HepG2 (cell line): ENCODE measurements at regions not wholly inside any gene's neighbourhood (a gene's known extent, or its start where the extent isn't known, plus 50 kb on each side); places are given as distances from the start of the nearest gene placed in this dataset.

Experiments used
- CHCHD3 ChIP-seq: sonication (generic); formaldehyde crosslinking; IDR thresholded peaks from 2 replicates; pipeline ENCODE4 v1.8.0; 2022; ENCODE audit warnings: mild to moderate bottlenecking, missing genetic modification reagents, moderate library complexity
- ELF3 ChIP-seq: IDR thresholded peaks from 2 replicates; pipeline ENCODE4 v1.6.1; 2016; ENCODE audit warnings: missing genetic modification reagents, missing compliant biosample characterization
- ETV6 ChIP-seq: sonication (generic); formaldehyde crosslinking; conservative IDR thresholded peaks from 2 replicates; pipeline ENCODE4 v1.4.0; 2020; ENCODE audit warnings: missing genetic modification reagents
- MED13 ChIP-seq: sonication (generic); formaldehyde crosslinking; IDR thresholded peaks from 2 replicates; pipeline ENCODE4 v1.5.0; 2020; ENCODE audit warnings: missing genetic modification reagents
- MIER2 ChIP-seq: IDR thresholded peaks from 2 replicates; pipeline ENCODE4 v1.6.1; 2016; ENCODE audit warnings: missing biosample characterization, missing genetic modification reagents
- NCOA2 ChIP-seq: sonication (generic); formaldehyde crosslinking; IDR thresholded peaks from 2 replicates; pipeline ENCODE4 v1.8.0; 2022; ENCODE audit warnings: inconsistent platforms
- STAT5B ChIP-seq: sonication (generic); formaldehyde crosslinking; IDR thresholded peaks from 2 replicates; pipeline ENCODE4 v1.4.0; 2020; ENCODE audit warnings: missing genetic modification reagents
- THYN1 ChIP-seq: sonication (generic); formaldehyde crosslinking; IDR thresholded peaks from 2 replicates; pipeline ENCODE4 v1.8.1; 2023; ENCODE audit warnings: low read depth, mild to moderate bottlenecking, moderate library complexity, missing genetic modification reagents, borderline replicate concordance
- YEATS4 ChIP-seq: sonication (generic); formaldehyde crosslinking; IDR thresholded peaks from 2 replicates; pipeline ENCODE4 v1.4.0; 2020; ENCODE audit warnings: missing genetic modification reagents, borderline replicate concordance
- ZFP41 ChIP-seq: sonication (generic); formaldehyde crosslinking; IDR thresholded peaks from 2 replicates; pipeline ENCODE4 v1.4.0; 2020; ENCODE audit warnings: mild to moderate bottlenecking, missing genetic modification reagents, borderline replicate concordance
- ZNF414 ChIP-seq: sonication (generic); formaldehyde crosslinking; IDR thresholded peaks from 2 replicates; pipeline ENCODE4 v1.5.0; 2020; ENCODE audit warnings: missing genetic modification reagents
- ZNF563 ChIP-seq: sonication (generic); formaldehyde crosslinking; IDR thresholded peaks from 2 replicates; pipeline ENCODE4 v1.8.0; 2022; ENCODE audit warnings: mild to moderate bottlenecking, moderate library complexity, missing genetic modification reagents
- ZNF766 ChIP-seq: sonication (generic); formaldehyde crosslinking; IDR thresholded peaks from 2 replicates; pipeline ENCODE4 v1.5.0; 2020; ENCODE audit warnings: missing genetic modification reagents, borderline replicate concordance
- ZNF772 ChIP-seq: sonication (generic); formaldehyde crosslinking; IDR thresholded peaks from 2 replicates; pipeline ENCODE4 v1.5.0; 2020; ENCODE audit warnings: mild to moderate bottlenecking, missing genetic modification reagents
- TF ChIP-seq, protein P1 (sequence below): sonication (generic); formaldehyde crosslinking; IDR thresholded peaks from 2 replicates; pipeline ENCODE4 v1.5.1; 2020; ENCODE audit warnings: missing genetic modification reagents, mild to moderate bottlenecking, borderline replicate concordance
- TF ChIP-seq, protein P2 (sequence below): sonication (generic); formaldehyde crosslinking; IDR thresholded peaks from 2 replicates; pipeline ENCODE4 v1.4.0; 2020; ENCODE audit warnings: missing genetic modification reagents, borderline replicate concordance
- TF ChIP-seq, protein P3 (sequence below): sonication (generic); formaldehyde crosslinking; IDR thresholded peaks from 2 replicates; pipeline ENCODE4 v1.5.1; 2020; ENCODE audit warnings: missing genetic modification reagents, mild to moderate bottlenecking, borderline replicate concordance

DNA sequence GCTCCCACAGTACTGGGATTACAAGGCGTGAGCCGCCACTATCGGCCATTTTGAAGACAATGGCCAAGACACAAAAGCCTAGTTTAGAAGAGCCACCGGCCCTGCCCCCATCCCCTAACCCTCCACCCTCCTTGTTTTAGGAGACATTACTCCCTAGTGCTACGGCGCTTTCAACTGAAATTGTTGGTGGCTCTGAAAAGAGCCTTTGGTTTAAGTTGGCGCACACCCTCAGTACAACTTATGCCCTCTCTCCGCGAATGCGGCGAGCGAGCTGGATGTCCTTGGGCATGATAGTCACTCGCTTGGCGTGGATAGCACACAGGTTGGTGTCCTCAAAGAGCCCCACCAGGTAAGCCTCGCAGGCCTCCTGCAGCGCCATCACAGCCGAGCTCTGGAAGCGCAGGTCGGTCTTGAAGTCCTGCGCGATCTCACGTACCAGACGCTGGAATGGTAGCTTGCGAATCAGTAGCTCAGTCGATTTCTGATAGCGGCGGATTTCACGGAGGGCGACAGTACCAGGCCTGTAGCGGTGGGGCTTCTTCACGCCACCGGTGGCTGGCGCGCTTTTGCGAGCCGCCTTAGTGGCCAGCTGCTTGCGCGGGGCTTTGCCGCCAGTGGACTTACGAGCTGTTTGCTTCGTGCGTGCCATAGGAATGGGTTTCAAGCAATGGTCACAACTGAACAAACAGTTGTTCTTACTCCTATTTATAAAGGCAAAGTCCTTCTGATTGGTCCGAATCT, 114.9 kb upstream of the BTN3A2 start (continued):
- TF ChIP-seq ELF3 (CRISPR knock-in tag), result no peak
- TF ChIP-seq YEATS4 (CRISPR knock-in tag), result peak; percentile 64; the same call in 1 of the 2 replicates
- TF ChIP-seq, protein P1, sequence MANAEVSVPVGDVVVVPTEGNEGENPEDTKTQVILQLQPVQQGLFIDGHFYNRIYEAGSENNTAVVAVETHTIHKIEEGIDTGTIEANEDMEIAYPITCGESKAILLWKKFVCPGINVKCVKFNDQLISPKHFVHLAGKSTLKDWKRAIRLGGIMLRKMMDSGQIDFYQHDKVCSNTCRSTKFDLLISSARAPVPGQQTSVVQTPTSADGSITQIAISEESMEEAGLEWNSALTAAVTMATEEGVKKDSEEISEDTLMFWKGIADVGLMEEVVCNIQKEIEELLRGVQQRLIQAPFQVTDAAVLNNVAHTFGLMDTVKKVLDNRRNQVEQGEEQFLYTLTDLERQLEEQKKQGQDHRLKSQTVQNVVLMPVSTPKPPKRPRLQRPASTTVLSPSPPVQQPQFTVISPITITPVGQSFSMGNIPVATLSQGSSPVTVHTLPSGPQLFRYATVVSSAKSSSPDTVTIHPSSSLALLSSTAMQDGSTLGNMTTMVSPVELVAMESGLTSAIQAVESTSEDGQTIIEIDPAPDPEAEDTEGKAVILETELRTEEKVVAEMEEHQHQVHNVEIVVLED (CRISPR knock-in tag), result peak; percentile 67; the same call in 1 of the 2 replicates
- 0 out of 2 replicates have a peak, but pooled peaks have one; percentile 51 for TF ChIP-seq CHCHD3 (CRISPR knock-in tag)
- TF ChIP-seq ZFP41 (CRISPR knock-in tag), result no peak
- 0 out of 2 replicates have a peak, but pooled peaks have one; percentile 35 for TF ChIP-seq ZNF414 (CRISPR knock-in tag)
- peak; percentile 72; the same call in 1 of the 2 replicates for TF ChIP-seq ZNF766 (CRISPR knock-in tag)
- TF ChIP-seq, protein P2, sequence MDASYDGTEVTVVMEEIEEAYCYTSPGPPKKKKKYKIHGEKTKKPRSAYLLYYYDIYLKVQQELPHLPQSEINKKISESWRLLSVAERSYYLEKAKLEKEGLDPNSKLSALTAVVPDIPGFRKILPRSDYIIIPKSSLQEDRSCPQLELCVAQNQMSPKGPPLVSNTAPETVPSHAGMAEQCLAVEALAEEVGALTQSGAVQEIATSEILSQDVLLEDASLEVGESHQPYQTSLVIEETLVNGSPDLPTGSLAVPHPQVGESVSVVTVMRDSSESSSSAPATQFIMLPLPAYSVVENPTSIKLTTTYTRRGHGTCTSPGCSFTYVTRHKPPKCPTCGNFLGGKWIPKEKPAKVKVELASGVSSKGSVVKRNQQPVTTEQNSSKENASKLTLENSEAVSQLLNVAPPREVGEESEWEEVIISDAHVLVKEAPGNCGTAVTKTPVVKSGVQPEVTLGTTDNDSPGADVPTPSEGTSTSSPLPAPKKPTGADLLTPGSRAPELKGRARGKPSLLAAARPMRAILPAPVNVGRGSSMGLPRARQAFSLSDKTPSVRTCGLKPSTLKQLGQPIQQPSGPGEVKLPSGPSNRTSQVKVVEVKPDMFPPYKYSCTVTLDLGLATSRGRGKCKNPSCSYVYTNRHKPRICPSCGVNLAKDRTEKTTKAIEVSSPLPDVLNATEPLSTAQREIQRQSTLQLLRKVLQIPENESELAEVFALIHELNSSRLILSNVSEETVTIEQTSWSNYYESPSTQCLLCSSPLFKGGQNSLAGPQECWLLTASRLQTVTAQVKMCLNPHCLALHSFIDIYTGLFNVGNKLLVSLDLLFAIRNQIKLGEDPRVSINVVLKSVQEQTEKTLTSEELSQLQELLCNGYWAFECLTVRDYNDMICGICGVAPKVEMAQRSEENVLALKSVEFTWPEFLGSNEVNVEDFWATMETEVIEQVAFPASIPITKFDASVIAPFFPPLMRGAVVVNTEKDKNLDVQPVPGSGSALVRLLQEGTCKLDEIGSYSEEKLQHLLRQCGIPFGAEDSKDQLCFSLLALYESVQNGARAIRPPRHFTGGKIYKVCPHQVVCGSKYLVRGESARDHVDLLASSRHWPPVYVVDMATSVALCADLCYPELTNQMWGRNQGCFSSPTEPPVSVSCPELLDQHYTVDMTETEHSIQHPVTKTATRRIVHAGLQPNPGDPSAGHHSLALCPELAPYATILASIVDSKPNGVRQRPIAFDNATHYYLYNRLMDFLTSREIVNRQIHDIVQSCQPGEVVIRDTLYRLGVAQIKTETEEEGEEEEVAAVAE (CRISPR knock-in tag), result 0 out of 2 replicates have a peak, but pooled peaks have one; percentile 13
- no peak for TF ChIP-seq STAT5B (CRISPR knock-in tag)
- peak; percentile 85 for TF ChIP-seq ZNF563 (CRISPR knock-in tag)
- TF ChIP-seq MIER2, result no peak
- no peak for TF ChIP-seq NCOA2
- TF ChIP-seq, protein P3, sequence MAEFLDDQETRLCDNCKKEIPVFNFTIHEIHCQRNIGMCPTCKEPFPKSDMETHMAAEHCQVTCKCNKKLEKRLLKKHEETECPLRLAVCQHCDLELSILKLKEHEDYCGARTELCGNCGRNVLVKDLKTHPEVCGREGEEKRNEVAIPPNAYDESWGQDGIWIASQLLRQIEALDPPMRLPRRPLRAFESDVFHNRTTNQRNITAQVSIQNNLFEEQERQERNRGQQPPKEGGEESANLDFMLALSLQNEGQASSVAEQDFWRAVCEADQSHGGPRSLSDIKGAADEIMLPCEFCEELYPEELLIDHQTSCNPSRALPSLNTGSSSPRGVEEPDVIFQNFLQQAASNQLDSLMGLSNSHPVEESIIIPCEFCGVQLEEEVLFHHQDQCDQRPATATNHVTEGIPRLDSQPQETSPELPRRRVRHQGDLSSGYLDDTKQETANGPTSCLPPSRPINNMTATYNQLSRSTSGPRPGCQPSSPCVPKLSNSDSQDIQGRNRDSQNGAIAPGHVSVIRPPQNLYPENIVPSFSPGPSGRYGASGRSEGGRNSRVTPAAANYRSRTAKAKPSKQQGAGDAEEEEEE, result no peak
- no peak for TF ChIP-seq ETV6
- TF ChIP-seq THYN1 (CRISPR knock-in tag), result 0 out of 2 replicates have a peak, but pooled peaks have one; percentile 72
- TF ChIP-seq ZNF772 (CRISPR knock-in tag), result peak; percentile 76; the same call in 1 of the 2 replicates
- TF ChIP-seq MED13 (CRISPR knock-in tag), result peak; percentile 24; the same call in 1 of the 2 replicates
